Central memory CD4-positive, alpha-beta T cell (primary cell): ENCODE measurements at regions not wholly inside any gene's neighbourhood (a gene's known extent, or its start where the extent isn't known, plus 50 kb on each side); places are given as distances from the start of the nearest gene placed in this dataset.

Experiments
- DNase-seq: peaks from one replicate; pipeline ENCODE4 v3.0.0; 2022

DNA sequence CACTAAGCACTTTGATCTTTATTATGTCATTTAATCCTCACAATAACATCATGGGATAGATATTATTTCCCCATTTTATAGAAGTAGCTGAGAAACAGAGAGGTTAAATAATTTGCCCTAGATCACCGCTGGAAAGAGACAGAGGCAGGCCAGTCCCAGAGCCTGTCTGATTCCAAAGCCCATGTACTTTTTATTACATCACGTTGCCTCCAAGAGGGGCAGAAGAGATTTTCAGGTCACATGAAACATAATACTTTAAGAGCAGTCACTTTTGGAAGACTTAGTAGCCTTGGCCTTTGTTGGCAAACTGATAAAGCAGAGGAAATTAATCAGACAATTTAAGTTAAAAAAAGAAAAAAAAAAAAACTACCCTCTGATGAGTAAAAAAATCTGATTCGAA, 200.2 kb upstream of the ARHGAP20 start:
- DNase-seq: no peak

DNA sequence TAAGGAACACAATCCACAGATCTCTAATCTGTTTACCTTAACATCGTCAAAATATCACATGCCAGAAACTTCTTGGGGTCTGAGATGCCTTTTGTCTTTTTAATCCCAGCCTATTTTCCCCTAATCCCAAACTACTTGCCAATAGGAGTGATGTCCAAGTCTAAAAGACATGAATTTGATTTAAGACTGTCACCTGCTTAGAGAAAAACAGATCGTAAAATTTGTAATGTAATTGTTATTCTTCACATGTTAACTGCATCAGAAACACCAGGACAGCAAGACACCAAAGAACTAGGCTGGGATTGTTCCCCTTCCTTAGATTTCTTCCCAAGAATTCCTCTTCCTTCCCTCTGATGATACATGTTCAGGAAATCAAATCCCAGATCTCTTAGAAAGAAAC, 198.1 kb upstream of the ARHGAP20 start:
- no peak for DNase-seq

DNA sequence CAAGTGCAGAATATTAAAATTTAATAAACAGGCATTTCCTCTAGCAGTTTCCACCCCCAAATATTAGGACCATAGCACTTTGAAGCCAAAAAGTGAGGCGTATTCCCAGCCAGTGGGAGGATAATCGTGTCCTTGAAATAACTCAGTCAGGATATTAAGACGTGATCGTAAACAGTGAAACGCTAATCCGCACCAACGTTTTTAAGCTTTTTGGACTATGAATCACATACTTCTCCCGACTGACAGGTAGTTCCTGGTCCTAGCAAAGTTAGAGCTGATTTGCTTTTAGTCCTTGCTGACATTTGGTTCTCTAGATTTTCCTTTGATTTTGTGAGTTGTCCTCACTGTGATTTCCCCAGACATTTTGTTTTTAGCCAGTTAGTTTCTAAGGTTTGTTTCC, 197.1 kb upstream of the ARHGAP20 start:
- DNase-seq: no peak

DNA sequence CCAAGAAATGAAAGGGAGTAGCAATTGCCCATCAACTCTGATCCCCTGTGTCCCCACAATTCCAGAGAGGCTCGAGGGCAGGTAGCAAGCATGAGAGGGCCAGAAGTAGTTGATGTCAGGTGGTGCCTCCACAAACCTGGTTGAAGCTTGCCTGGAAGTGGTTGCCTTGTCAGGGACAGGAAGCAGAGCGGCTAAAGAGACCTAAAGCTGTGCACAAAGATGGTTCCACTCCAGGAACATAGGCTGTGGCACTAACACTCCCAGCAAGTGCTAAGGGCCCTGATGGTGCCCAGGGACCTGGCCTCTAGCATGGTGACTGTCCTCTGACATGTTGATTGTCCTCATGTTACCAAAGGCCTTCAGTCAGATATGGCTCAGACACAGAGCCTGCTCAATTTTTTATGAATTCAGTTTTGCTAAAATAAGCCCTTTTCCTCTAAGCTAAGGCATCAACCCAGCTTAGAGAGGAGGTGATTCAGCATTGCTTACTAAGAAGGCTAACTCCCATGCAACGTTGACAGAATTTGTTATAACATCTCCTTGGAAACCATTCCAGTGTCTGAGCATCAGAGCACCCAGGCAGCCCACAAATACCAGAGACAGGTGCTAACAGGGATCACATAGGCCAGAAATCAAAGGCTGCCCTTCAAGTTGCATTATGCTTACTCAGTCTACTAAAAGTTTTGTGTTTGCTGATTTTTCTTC, 196.3 kb upstream of the ARHGAP20 start:
- no peak for DNase-seq

DNA sequence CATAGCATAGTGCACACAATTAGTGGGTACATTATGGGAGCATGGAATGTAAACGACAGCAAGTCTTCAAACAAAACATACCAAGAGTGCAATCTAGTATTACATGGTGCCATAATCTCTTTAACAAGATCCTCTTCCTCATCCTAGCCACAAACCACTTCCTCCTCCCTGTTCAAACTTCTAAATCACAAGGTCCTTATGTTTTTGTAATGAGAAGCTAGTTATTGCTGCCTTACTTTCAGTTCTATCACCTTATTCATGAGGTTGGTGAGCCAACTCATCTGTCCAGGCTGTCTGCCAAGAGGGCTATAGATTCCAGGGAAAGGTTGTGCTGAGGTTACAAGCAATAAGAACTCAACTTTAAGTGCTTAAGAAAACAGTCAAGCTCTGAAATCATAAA, 195.4 kb upstream of the ARHGAP20 start:
- DNase-seq: peak; percentile 29

DNA sequence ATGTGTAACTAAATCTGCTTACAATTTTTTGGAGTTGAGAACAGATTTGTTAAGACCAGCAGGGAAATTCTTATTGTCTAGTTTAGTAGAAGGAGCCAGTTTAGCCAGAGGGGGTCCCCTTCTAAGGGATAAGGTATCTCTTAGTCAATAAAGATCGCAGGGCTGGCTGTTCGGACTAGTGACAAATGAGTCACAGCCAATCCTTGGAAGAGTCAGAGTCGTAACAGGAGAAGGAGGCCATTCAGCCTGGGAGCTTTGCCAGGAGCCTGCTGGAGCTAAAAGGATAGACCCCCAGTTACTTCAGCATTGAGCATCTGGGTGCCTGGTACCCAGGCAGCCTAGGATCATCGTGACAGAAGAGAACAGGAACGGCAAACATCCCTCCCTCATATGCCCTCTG, 191.6 kb upstream of the ARHGAP20 start:
- no peak for DNase-seq

DNA sequence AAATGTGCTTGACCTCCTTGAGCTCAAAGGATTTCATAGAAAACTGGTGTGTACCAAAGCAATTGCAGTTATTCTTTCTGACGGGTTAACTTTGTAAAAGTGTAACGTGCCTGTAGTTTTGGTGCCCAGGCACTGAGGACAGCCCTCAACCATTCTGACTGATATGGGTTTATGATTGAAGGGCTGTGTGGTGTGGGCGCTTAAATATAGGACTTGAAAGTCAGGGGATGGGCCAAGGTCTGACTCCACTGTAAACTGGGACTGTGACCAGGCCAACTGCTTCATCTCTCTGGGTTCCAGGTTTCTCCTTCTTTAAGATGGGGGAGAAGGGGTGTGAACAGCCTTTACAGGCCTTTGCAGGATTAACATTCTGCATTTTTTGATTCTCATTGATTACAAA, 191.1 kb upstream of the ARHGAP20 start:
- no peak for DNase-seq

DNA sequence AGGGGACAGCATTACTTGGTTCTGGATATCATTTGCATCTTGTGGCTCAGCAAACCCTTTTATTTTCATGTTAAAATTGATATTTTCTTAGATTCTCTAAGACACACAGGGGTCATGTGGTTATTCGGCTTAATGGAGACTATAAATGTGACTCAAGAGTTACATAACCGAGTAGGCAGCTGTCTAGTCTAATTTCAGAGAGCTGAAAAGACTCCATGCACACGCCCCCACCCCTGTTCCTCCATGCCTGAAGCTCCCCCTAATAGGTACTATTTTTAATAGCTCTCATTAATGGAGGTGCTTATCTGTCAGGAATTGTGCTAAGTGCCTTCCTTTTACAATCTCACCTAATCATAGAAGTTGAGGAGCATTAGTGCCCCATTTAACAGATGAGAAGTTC, 189.2 kb upstream of the ARHGAP20 start:
- DNase-seq: no peak

DNA sequence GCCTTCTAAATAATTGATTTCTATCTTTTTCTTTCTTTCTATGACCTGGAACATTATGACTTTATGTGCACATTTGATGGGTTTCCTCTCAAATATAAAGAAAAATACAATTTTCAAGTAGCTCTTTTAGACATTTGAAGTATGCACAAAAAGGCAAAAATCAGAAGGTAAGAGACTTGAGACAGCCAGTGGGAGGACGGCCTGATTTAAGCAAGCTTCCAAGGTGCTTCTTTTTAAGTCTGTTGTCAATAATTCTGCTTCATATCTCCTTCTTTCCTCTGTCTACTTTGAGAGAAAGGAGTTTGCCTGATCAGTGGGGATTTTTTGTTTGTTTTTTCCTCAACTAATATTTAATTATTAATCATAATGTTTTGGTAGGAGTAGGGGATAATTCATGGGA, 188.2 kb upstream of the ARHGAP20 start:
- no peak for DNase-seq

DNA sequence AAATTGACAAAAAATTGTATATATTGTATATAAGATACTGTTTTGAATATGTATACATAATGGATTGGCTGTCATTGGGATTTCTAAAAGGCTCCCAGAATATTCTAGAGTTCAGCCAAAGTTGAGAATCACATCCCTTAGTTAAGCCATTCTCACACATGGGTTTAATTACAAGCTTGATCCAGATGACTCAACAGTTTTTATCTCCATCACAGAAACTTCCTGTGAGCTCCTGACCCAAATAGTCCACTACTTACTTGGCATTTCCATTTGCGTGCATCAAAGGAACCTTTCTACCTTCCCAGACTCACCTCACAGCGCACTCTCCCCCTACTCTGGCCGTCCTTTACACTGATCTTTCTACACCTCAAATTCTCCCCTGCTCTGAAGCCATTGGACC, 184.8 kb upstream of the ARHGAP20 start:
- DNase-seq: no peak

DNA sequence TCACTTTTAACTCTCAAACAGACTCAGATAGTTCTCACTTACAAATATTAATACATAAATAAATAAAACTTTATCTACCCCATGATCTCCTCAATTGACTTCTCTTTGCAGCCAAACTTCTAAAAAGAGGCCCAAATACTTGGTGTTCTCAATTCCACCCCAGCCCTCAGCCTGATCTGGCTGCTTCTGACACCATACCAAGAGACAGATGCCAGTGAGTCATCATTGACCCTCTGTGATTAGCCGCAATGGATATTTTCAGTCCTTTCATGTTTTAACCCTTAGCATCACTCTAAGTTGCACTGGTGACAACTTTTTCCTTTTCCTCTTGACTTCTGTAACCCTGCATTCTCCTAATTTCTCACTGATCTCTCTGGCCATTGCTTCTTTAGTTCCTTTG, 184.1 kb upstream of the ARHGAP20 start:
- DNase-seq: no peak

DNA sequence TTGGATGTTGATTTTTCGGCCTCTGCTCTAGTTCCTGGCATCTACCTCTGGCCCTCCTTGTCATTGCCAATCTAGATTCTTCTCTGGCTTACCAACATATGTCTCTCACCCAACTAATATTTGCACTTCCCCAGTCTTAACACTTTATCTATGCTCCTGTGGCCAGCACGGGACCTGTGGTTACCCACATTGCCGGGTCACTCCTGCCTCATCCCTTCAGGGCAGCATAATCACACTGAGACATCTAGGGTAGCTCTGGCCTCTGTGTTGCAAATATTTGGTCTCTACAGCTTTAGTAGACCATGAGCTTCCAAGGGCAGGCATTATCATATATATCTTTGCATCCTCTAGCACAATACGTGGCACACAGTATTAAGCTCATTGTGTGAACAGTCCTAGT, 182.0 kb upstream of the ARHGAP20 start:
- DNase-seq: no peak

DNA sequence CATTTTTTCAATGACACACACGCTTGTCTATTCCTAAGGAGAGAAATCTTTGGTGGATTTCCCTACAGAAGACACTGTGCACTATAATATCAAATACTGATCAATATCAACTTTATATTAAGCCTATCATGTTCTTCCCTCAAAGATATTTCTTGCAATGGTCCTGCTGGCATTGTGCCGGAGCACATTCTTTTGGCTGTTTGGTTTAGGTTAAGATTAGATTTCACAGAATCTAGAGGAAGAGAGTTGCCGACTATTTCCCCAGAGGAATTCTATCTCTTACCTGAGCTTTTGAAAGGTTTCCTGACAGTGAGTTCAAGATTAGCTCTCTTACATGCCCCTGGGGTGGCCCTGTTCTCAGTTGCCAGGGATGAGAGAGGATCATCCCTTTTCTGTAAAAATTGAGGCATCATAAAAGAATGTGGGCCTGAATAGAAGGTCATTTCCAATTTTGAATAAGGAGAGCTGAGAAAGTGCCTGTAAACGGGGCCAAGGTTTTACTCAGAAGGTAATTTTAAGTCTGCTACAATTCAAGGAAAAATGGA, 180.6 kb upstream of the ARHGAP20 start:
- no peak for DNase-seq

DNA sequence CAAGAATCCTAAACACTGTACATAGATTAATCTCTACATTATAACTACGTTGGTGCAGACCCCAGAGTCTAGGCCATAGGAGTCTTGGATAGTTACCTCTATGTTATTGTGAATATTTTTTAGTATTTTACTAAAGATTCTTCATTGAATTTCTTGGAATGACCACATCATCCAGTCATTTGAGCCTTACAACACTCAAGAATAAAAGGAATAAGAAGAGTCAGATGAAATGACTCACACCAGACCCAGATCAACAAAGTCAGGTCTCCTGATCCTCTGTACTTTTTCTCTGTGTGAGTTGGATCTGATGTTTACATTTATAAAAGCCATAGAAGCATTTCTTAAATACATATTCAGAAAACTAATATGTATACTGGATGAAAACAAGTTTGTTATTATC, 179.2 kb upstream of the ARHGAP20 start:
- no peak for DNase-seq

DNA sequence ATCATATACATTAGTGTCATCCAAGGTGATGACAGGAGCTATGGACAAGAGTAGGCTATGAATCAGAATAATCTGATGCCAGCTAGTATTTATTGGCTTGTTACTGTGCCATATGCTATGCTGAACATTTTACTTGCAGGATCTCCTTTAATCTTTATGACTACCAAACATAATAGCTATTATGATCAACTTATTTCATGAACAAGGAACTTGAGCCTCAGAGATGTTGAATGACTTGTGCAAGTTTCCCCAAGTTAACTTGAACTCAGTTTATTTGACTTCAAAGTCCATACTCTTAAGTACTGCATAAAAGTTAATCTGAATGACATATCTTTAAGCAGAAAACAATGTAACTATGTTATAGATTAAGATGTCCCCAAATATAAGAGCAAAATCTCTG, 178.8 kb upstream of the ARHGAP20 start:
- no peak for DNase-seq

DNA sequence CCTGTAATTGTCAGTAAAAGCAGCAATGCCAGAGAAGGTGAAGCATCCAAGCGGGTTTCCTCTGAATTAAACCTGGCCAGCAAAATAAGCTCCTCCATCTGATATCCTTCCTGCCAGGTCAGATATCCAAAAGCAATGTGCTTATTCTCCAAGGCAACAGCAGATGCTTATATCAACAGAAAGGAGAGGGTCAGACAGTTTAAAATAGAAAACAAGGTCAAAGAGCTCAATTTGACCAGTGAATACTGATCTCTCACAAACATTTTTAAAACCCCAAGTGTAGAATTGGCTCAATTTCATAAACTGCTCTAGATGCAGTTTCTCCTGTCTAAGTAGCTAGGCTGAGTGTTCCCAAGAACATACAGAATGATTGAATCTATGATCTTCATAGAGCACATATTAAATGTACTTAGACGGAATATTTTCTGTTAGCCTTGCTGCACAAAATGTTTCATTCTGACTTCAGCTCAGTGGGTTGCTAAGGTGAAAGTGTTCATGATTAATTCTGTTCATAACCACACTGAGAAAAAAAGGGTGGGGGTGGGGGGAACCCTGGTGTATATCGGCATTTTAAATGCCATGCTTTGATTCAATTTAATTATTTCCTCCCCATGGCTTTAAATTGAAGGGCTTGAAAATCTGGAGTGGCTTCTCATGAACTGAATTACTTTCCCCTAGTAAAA, 174.2 kb upstream of the ARHGAP20 start:
- DNase-seq: no peak

DNA sequence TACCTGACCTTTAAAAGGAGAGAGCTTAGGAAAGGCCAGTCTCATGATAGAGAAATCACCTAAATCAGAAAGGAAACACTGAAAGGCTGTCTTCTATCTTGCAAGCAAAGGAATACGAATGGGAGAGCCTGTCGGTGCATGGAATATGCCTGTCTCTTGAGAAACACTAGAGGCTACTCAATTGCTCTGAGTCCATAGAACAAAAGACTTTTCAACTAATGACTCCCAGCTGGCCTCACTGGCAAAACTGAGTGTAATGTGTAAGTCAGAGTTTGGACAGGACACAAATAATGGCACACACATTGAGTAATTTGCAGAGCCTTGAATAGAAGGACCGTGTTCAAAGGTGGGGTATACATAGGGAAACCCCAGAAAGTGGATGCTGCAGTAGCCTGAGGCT, 171.0 kb upstream of the ARHGAP20 start:
- no peak for DNase-seq

DNA sequence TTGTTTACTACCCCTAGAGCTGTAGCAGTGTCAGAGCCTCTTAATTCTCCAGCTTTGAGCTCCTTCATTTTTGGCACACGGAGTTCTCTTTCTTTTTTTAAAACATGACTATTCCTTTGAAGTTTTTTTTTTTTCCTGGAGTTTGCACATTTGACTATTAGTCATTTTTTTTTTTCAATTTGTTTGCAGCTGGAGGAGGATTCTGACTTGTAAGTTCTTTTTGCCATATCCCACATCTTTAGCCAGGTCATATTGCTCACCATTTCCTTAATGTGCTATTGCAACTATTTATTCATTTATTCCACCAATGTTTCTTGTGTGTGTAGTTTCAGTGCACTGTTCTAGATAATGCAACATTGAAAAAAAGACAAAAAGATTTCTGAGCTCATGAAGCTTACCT, 166.3 kb upstream of the ARHGAP20 start:
- DNase-seq: no peak

DNA sequence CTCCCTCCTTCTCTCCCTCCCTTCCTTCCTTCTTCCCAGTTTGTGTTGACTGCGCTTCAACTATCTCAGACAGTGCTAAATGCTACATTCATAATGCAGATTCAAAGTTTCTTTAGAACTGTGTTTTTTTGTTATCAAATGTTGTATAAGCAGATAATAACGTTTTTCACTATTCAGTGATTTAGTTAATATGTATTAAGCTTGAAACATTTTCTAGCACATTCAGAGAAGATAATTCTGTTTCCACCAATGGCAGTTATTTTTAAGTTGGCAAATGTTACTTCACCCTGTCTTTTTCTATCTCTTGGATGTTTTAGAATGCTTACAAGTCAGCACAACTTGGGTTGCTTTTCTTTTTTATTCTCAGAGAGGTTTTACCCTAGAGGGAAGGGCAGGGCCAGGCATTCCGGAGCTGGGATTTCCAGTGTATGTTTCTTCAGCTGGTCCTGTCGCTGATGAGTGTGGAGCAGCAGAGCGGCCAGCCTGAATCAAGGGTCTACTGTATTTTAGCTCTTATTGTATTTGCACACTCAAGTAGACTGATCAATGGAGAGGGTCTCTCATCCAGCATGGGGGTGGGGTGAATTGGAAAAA, 162.3 kb upstream of the ARHGAP20 start:
- no peak for DNase-seq

DNA sequence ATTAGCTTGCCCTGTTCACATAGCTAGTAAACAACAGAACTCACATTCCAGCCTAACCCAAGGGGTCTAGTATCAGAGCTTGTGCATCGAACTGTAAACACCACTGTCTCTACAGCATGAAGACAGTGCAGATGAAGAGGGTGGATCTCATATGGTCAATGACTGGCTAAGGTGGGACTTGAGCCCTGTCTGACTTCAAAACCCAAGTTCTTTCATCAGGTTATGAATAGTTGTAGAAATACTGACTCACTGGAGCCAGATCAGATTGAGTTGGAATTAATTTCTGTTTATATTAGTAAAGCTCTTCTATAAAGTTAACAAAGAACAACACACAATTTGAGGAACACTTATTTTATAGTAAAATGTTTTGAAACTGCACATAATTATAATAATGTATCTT, 161.7 kb upstream of the ARHGAP20 start:
- DNase-seq: no peak

DNA sequence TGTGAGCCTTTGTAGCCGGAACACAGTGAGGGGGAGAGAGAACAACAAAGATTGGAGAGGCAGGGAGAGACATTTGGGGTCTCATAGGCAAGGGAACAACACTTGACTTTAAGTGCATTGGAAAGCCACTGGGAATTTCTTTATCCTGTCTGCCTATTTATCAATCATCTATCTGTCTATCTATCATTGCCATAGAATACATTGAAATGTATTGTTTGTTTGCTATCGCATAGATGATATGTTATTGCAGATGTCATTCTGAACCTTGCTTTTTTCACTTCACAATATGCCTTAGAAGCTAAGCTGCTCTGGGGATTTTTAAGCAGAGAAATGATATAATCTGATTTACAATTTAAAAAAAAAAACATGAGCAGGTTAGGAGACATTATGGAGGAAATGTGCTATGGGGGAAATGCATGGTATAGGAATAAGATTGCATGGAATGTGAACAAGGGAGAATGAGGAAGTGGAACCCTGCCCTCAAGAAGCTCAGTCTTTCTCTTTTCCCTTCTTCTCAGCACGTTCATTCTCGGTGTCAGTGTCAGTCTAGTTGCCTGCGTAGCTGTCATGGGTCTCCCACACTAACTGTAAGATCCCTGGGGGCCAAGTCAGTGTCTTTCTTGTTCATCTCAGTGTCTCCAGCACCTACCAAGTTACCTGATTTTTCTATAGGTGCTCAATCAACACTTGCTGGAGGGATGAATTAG, 158.7 kb upstream of the ARHGAP20 start:
- DNase-seq: no peak

DNA sequence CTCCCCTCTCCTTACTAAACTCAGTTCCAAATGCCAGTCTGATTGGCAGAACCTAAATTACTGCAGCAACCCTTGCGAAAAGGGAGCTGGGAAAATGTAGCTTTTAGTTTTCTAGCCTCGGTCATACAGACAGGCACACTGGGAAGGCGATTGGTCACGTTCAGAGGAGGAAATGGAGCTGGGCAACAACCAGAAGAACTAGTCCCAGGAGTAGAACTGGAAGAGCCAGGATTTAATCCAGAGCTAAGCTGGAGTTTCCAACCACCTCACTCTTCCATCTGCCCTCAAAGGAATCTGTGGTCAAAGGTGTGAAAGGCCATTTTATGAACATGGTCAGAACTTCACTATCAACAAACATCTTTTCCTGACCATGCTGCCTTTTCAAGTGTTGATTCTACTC, 155.7 kb upstream of the ARHGAP20 start:
- DNase-seq: no peak

DNA sequence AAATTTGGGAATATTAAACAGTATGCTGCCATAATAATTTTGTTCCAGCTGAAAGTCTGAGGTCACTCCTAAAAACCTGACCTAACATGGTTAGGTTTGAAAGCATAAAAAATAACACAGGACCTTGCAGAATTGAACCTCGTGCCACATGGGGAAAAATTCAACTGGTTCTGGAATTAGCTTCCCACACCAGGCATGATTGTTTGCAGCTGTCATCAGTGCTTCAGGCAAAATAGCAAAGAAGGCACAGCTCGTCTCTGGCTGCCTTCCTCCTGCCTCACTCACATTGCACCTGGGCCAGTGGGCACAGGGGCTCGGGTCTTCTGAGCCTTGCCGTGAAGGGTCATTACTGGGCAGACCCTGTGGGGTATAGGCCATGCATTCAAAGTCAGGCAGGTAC, 153.8 kb upstream of the ARHGAP20 start:
- DNase-seq: no peak

DNA sequence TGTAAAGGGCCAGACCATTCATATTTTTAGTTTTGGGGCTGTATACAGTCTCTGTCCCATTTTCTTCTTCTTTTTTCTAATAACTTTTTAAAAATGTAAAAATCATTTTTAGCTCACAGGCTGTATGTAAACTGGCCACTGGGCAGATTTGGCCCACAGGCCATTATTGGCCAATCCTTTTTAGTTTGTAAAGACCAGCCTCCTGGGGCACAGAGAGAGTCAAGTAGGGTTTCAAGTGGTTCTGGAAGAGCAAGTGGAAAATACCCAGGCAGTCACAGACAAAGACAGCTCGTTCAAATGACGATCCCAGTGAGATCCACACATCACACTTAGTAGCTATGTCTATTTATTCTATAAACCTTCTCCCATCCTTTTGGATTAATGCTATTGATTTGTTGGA, 150.2 kb upstream of the ARHGAP20 start:
- no peak for DNase-seq
